ENCODE measurements at regions not wholly inside any gene's neighbourhood (a gene's known extent, or its start where the extent isn't known, plus 50 kb on each side); places are given as distances from the start of the nearest gene placed in this dataset.

GRCh38 chr1:117696561-117696960 is 90.7 kb downstream of the TENT5C start:
- POLR2A ChIA-PET, result no interaction called here
- no peaks in the 10 kb centered on the region for H3K27me3 Mint-ChIP-seq (ENCODE audit: low read depth)
- H3K4me3 Mint-ChIP-seq, result no peak overlapping the region
- CTCF ChIA-PET, result interaction anchor here (0.9 to 2.5 kb wide), 4 partner anchors 14 to 162 kb away, joined by 3 to 11 read pairs (median 5); no protein-coding TSS in a partner anchor
- TF ChIP-seq SP1 (CRISPR knock-in tag; conservative IDR thresholded peaks at IDR 0.05) (no peak), HMGA2 (CRISPR knock-in tag; IDR thresholded peaks at IDR 0.05) (no peak), MLX (CRISPR knock-in tag; IDR thresholded peaks at IDR 0.05) (no peak), KAT7 (CRISPR knock-in tag; IDR thresholded peaks at IDR 0.05; ENCODE audit: borderline replicate concordance) (no peak), ERG (CRISPR knock-in tag; IDR thresholded peaks at IDR 0.05) (no peak), TEAD1 (CRISPR knock-in tag; IDR thresholded peaks at IDR 0.05) (no peak), FOXP1 (CRISPR knock-in tag; IDR thresholded peaks at IDR 0.05; ENCODE audit: borderline replicate concordance) (no peak)
- no peaks in the 10 kb centered on the region for H3K36me3 Mint-ChIP-seq
- no peak for ATAC-seq
- no peak overlapping the region for H3K27ac Mint-ChIP-seq
- no peaks in the 10 kb centered on the region for H3K9me3 Mint-ChIP-seq
- no peak for DNase-seq (ENCODE audit: low spot score)
- H3K4me1 Mint-ChIP-seq, result peaks cover 7% of the 10 kb centered on the region

- CTCF ChIA-PET, result interaction anchor here (0.5 to 2.5 kb wide), 5 partner anchors 14 to 546 kb away, joined by 3 to 11 read pairs (median 5); no protein-coding TSS in a partner anchor
- no peaks in the 10 kb centered on the region for H3K9me3 Mint-ChIP-seq
These were observed 91.5 kb downstream of the TENT5C start for GRCh38 chr1:117697220-117697781.

More at GRCh38 chr1:117697220-117697781, 91.5 kb downstream of the TENT5C start:
- H3K4me1 Mint-ChIP-seq, result peaks cover 7% of the 10 kb centered on the region
- H3K27ac Mint-ChIP-seq, result no peak overlapping the region
- no peak overlapping the region for H3K4me3 Mint-ChIP-seq
- DNase-seq (ENCODE audit: low spot score), result no peak
- ATAC-seq, result no peak
- TF ChIP-seq MYBL2 (CRISPR knock-in tag; IDR thresholded peaks at IDR 0.05) (no peak), TCF7 (CRISPR knock-in tag; IDR thresholded peaks at IDR 0.05; ENCODE audit: low read depth) (no peak), ATF1 (CRISPR knock-in tag; IDR thresholded peaks at IDR 0.05) (no peak), GTF2I (CRISPR knock-in tag; conservative IDR thresholded peaks at IDR 0.05) (no peak), ZNF219 (CRISPR knock-in tag; IDR thresholded peaks at IDR 0.05; ENCODE audit: borderline replicate concordance) (no peak), SMAD3 (CRISPR knock-in tag; IDR thresholded peaks at IDR 0.05; ENCODE audit: borderline replicate concordance) (no peak), PRRX2 (CRISPR knock-in tag; IDR thresholded peaks at IDR 0.05) (no peak), ATF2 (CRISPR knock-in tag; IDR thresholded peaks at IDR 0.05; ENCODE audit: borderline replicate concordance, low read depth) (no peak), GRHL2 (CRISPR knock-in tag; IDR thresholded peaks at IDR 0.05; ENCODE audit: insufficient replicate concordance, severe bottlenecking) (no peak), SOX15 (CRISPR knock-in tag; IDR thresholded peaks at IDR 0.05) (no peak), AFF4 (CRISPR knock-in tag; IDR thresholded peaks at IDR 0.05; ENCODE audit: borderline replicate concordance) (no peak), ELF4 (CRISPR knock-in tag; IDR thresholded peaks at IDR 0.05; ENCODE audit: low read depth) (no peak), NR1H2 (CRISPR knock-in tag; IDR thresholded peaks at IDR 0.05) (no peak)
- POLR2A ChIA-PET, result no interaction called here
- H3K27me3 Mint-ChIP-seq (ENCODE audit: low read depth), result no peaks in the 10 kb centered on the region
- no peaks in the 10 kb centered on the region for H3K36me3 Mint-ChIP-seq

All from WTC11 (cell line).